ENCODE measurements at regions not wholly inside any gene's neighbourhood (a gene's known extent, or its start where the extent isn't known, plus 50 kb on each side); places are given as distances from the start of the nearest gene placed in this dataset.

DNA sequence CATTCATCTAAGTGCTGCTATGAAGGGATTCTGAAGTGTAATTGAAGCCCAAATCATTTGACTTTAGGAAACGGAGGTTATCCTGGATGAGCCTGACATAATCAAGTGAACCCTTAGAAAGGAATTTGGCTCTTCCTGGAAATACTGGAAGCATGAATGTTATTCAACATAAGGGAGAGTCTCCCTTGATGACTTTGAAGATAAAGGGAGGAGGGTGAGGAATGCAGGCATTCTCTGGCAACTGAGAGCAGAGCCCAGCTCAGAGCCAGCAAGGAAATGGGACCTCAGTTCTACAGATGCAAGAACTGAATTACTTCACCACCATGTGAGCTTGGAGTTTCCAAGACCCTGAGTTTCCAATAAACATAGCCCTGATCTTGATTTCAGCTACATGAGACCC, 168.2 kb downstream of the DLL1 start:
- TF ChIP-seq, protein P1, sequence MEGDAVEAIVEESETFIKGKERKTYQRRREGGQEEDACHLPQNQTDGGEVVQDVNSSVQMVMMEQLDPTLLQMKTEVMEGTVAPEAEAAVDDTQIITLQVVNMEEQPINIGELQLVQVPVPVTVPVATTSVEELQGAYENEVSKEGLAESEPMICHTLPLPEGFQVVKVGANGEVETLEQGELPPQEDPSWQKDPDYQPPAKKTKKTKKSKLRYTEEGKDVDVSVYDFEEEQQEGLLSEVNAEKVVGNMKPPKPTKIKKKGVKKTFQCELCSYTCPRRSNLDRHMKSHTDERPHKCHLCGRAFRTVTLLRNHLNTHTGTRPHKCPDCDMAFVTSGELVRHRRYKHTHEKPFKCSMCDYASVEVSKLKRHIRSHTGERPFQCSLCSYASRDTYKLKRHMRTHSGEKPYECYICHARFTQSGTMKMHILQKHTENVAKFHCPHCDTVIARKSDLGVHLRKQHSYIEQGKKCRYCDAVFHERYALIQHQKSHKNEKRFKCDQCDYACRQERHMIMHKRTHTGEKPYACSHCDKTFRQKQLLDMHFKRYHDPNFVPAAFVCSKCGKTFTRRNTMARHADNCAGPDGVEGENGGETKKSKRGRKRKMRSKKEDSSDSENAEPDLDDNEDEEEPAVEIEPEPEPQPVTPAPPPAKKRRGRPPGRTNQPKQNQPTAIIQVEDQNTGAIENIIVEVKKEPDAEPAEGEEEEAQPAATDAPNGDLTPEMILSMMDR (IDR thresholded peaks at IDR 0.05), result no peak
- Histone ChIP-seq H3K27me3 (ENCODE audit: control insufficient read depth, insufficient read depth, low read length) (no peaks in the 10 kb centered on the region), H3K27ac (ENCODE audit: low read length) (no peak overlapping the region), H3K36me3 (ENCODE audit: control insufficient read depth, insufficient read depth, low read length) (no peaks in the 10 kb centered on the region), H3K9me3 (ENCODE audit: control insufficient read depth, insufficient read depth, low read length) (no peaks in the 10 kb centered on the region), H3K4me3 (ENCODE audit: low read length) (no peak overlapping the region), H3K4me1 (ENCODE audit: control insufficient read depth, insufficient read depth, low read length) (peaks cover 6% of the 10 kb centered on the region)
- intact Hi-C loops (cut with micrococcal nuclease), result no loop called here
- Mint-ChIP-seq H3K27me3 (ENCODE audit: low read depth in 2 of 2) (peaks cover 0 to 2% of the 10 kb centered on the region in 2 donors), H3K27ac (no peak overlapping the region), H3K4me3 (no peak overlapping the region), H3K4me1 (peaks cover 12 to 16% of the 10 kb centered on the region in 2 donors), H3K9me3 (peaks cover 10 to 17% of the 10 kb centered on the region in 2 donors), H3K36me3 (peaks cover 33% of the 10 kb centered on the region)
- no peak for ATAC-seq
- no peak for DNase-seq
- WGBS (ENCODE audit: insufficient coverage), result 93% methylated on average over 1 of the region's 1 CpG

DNA sequence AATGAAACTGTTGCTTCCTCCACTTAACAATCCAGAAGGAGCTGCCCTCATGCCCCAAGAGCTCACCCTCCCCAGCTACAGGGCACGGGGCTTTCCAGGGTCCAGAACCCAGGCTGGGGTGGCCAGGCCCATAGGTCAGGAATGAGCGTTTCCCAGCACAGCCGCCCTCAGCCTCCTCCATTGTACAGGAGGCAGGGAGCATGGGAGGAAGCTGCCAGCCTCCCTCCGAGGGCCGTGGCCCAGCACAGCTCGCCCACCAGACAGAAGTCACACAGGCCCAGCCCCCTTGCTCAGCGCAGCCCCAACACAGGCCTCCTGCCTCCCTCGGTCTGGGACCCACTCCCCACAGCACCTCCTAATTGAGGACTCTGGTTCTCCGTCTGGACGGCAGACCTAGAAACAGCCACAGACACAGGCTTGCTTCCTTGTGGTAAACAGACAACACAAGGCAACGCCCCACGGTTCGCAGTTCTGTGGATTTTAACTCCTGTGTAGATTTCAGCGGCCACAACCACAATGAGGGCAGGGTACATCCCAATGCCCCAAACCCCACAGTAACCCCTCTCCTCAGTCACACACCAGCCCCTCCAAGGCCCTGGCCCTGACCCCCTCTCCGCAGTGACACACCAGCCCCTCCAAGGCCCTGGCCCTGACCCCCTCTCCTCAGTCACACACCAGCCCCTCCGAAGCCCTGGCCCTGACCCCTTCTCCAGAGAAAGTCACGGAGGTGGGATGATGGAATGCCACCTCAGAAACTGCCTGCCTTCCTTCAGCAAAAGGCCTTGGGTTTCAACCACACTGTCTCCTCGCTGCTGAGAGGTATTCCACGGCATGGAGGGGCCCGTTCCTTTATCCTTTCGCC, 173.5 kb downstream of the DLL1 start:
- H3K9me3 Mint-ChIP-seq, result peaks cover 10 to 16% of the 10 kb centered on the region in 2 donors

DNA sequence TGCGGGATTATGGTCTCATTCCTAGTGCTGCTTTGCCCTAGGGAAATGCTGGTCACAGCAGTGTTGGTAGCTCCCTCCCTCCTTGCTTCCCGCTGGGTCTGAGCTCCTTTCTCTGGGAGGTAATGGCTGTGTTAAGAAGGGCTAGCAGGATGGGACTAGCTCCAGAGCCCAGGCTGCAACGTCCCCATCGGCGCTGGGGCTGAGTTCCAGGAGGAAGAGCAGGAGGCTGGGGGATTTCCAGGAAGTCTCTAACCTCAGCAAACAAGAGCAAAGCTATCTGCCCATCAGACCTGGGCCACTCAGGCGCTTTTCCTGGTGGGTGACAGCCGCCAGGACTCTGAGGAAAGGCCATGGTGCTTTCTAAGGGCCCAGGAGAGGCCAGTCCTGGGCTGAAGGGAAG, 174.2 kb downstream of the DLL1 start:
- no peaks in the 10 kb centered on the region for H3K27me3 ChIP-seq (ENCODE audit: control insufficient read depth, insufficient read depth, low read length)
- Mint-ChIP-seq H3K27ac (peak overlapping the region in 1 of 2 donors; percentile 74), H3K27me3 (ENCODE audit: low read depth in 2 of 2) (peaks cover 8 to 15% of the 10 kb centered on the region in 2 donors), H3K36me3 (peaks cover 23% of the 10 kb centered on the region), H3K4me3 (no peak overlapping the region), H3K9me3 (peaks cover 9 to 10% of the 10 kb centered on the region in 2 donors), H3K4me1 (peaks cover 28 to 41% of the 10 kb centered on the region in 2 donors)
- no peaks in the 10 kb centered on the region for H3K9me3 ChIP-seq (ENCODE audit: control insufficient read depth, insufficient read depth, low read length)
- DNase-seq (peak in 1 of 2 donors; percentile 10), ATAC-seq (no peak)
- no peaks in the 10 kb centered on the region for H3K36me3 ChIP-seq (ENCODE audit: control insufficient read depth, insufficient read depth, low read length)
- peaks cover 18% of the 10 kb centered on the region for H3K4me1 ChIP-seq (ENCODE audit: control insufficient read depth, insufficient read depth, low read length)
- no peak overlapping the region for H3K27ac ChIP-seq (ENCODE audit: low read length)
- TF ChIP-seq, protein P1 (IDR thresholded peaks at IDR 0.05), result no peak
- intact Hi-C loops (cut with micrococcal nuclease), result no loop called here
- WGBS (ENCODE audit: insufficient coverage), result 81% methylated on average over 7 of the region's 7 CpGs
- H3K4me3 ChIP-seq (ENCODE audit: low read length), result no peak overlapping the region

More for the DNA sequence above, 173.5 kb downstream of the DLL1 start:
- peaks cover 30% of the 10 kb centered on the region for H3K36me3 Mint-ChIP-seq
- DNase-seq (peak in 1 of 2 donors; percentile 17), ATAC-seq (peak; percentile 34 to 78 (median 53))
- 59% methylated on average over 21 of the region's 21 CpGs for WGBS (ENCODE audit: insufficient coverage)
- H3K27ac Mint-ChIP-seq, result peak overlapping the region in 1 of 2 donors; percentile 74
- H3K4me3 Mint-ChIP-seq, result peak overlapping the region; percentile 66
- Histone ChIP-seq H3K36me3 (ENCODE audit: control insufficient read depth, insufficient read depth, low read length) (no peaks in the 10 kb centered on the region), H3K4me3 (ENCODE audit: low read length) (no peak overlapping the region), H3K27ac (ENCODE audit: low read length) (no peak overlapping the region), H3K9me3 (ENCODE audit: control insufficient read depth, insufficient read depth, low read length) (no peaks in the 10 kb centered on the region), H3K4me1 (ENCODE audit: control insufficient read depth, insufficient read depth, low read length) (peaks cover 18% of the 10 kb centered on the region), H3K27me3 (ENCODE audit: control insufficient read depth, insufficient read depth, low read length) (no peaks in the 10 kb centered on the region)
- H3K27me3 Mint-ChIP-seq (ENCODE audit: low read depth in 2 of 2), result peaks cover 8 to 15% of the 10 kb centered on the region in 2 donors
- H3K4me1 Mint-ChIP-seq, result peaks cover 31 to 41% of the 10 kb centered on the region in 2 donors
- intact Hi-C loops (cut with micrococcal nuclease), result no loop called here
- TF ChIP-seq, protein P1 (IDR thresholded peaks at IDR 0.05), result no peak

Measured in natural killer cell (primary cell).